Right lobe of liver (tissue), 6 donors: ENCODE measurements at regions not wholly inside any gene's neighbourhood (a gene's known extent, or its start where the extent isn't known, plus 50 kb on each side); places are given as distances from the start of the nearest gene placed in this dataset.
A peak's percentile ranks its signal among the peaks of the same experiment; 100 is the strongest.

ENCODE experiments used
- ATAC-seq, 4 donors: fragments of 200-7000 bp; cut with Tn5 transposase; one replicate each; pipeline ENCODE4 v1.9.1; 2020; ENCODE audit warnings: mild to moderate bottlenecking in 4 of 4, moderate library complexity in 4 of 4
- DNase-seq, 3 donors: peaks; one replicate each; pipeline ENCODE4 v3.0.0-alpha.2; 2020
- H3K27ac ChIP-seq, 3 donors: fragments of 200-600 bp; one replicate each; pipeline ENCODE4 v1.8.0; 2022
- H3K27me3 ChIP-seq, 2 donors: fragments of 200-600 bp; one replicate each; pipeline ENCODE4 v1.8.0; 2022
- H3K36me3 ChIP-seq, 4 donors: fragments of 200-600 bp; sonication (generic) in 1 of 4; one replicate each; pipeline versions ENCODE4 v1.5.1 to v1.8.0; 2017 to 2022; ENCODE audit warnings: control low read depth in 1 of 4
- H3K4me1 ChIP-seq, 4 donors: fragments of 200-600 bp; sonication (generic) in 1 of 4; one replicate each; pipeline versions ENCODE4 v1.5.1 to v1.8.0; 2017 to 2022; ENCODE audit warnings: control low read depth in 1 of 4
- H3K4me3 ChIP-seq, 3 donors: fragments of 200-600 bp; one replicate each; pipeline ENCODE4 v1.8.0; 2022
- H3K9me3 ChIP-seq, 4 donors: fragments of 200-600 bp; sonication (generic) in 1 of 4; one replicate each; pipeline versions ENCODE4 v1.5.1 to v1.8.0; 2017 to 2022; ENCODE audit warnings: control low read depth in 1 of 4
- CTCF ChIP-seq, 4 donors: fragments of 200-600 bp in 3 of 4; fragments of 450-650 bp in 1 of 4; IDR thresholded peaks; one replicate each; pipeline versions ENCODE4 v1.5.1 to v1.8.0; 2016 to 2022; ENCODE audit warnings: antibody characterized with exemption in 4 of 4, mild to moderate bottlenecking in 2 of 4
- POLR2A ChIP-seq: fragments of 450-650 bp; IDR thresholded peaks from one replicate; pipeline ENCODE4 v1.6.1; 2017; ENCODE audit warnings: antibody characterized with exemption, mild to moderate bottlenecking
- WGBS: methylation state at CpG from one replicate; pipeline ENCODE4 v1.1.6; 2018; ENCODE audit warnings: low coverage, low lambda C conversion rate; ENCODE audit not compliant: insufficient coverage; ENCODE audit errors: missing lambda C conversion rate; 5-methylcytosine and 5-hydroxymethylcytosine counted together
- intact Hi-C, 2 donors: fragments of 100-400 bp; cut with DNase I; formaldehyde crosslinking; loops; one replicate each; pipeline versions ENCODE4 v1.11.2 to v1.14.1; 2022
- donor health status: DM: no; HTN: yes; CAD: no.
- donor health status: DM: no; HTN: no; CAD: no.
- donor health status: DM: no; HTN: no; CAD: no.
- donor health status: DM: no; HTN: yes; CAD: no.
- donor health status: DM: no; HTN: yes; CAD: no.

- Histone ChIP-seq H3K36me3 (no peaks in the 10 kb centered on the region), H3K4me3 (no peak overlapping the region), H3K4me1 (no peaks in the 10 kb centered on the region), H3K27ac (no peak overlapping the region), H3K9me3 (no peaks in the 10 kb centered on the region), H3K27me3 (no peaks in the 10 kb centered on the region)
- intact Hi-C loops: no loop called here
- 36% methylated on average over 1 of the region's 1 CpG for WGBS
- no peak for ATAC-seq
- no peak for TF ChIP-seq CTCF (IDR thresholded peaks at IDR 0.05)
- no peak for TF ChIP-seq POLR2A
- no peak for DNase-seq
Measured at GRCh38 chr11:121733858-121734257, 281.1 kb upstream of the SORL1-AS1 start.

GRCh38 chr11:121727942-121728341, 275.2 kb upstream of the SORL1-AS1 start:
- no peak for TF ChIP-seq POLR2A
- TF ChIP-seq CTCF (IDR thresholded peaks at IDR 0.05): no peak
- intact Hi-C loops: no loop called here
- no peaks in the 10 kb centered on the region for H3K36me3 ChIP-seq
- WGBS: 47% methylated on average over 1 of the region's 1 CpG
- no peak overlapping the region for H3K4me3 ChIP-seq
- H3K27me3 ChIP-seq: no peaks in the 10 kb centered on the region
- DNase-seq (no peak), ATAC-seq (no peak)
- no peak overlapping the region for H3K27ac ChIP-seq
- H3K9me3 ChIP-seq: no peaks in the 10 kb centered on the region
- peaks cover 0 to under 1% (median 0%) of the 10 kb centered on the region in 4 donors for H3K4me1 ChIP-seq

GRCh38 chr11:121723246-121723741, 270.5 kb upstream of the SORL1-AS1 start:
- intact Hi-C loops: no loop called here
- TF ChIP-seq POLR2A: no peak
- TF ChIP-seq CTCF (IDR thresholded peaks at IDR 0.05): no peak
- Histone ChIP-seq H3K9me3 (no peaks in the 10 kb centered on the region), H3K27me3 (peaks cover 0 to 12% of the 10 kb centered on the region in 2 donors), H3K4me1 (peaks cover 0 to 9% (median 0%) of the 10 kb centered on the region in 4 donors), H3K27ac (no peak overlapping the region), H3K36me3 (no peaks in the 10 kb centered on the region), H3K4me3 (peak overlapping the region in 1 of 3 donors; percentile 26)
- 27% methylated on average over 13 of the region's 16 CpGs for WGBS
- DNase-seq (no peak), ATAC-seq (no peak)

- peak; percentile 27 for TF ChIP-seq POLR2A
- no peak for TF ChIP-seq CTCF (IDR thresholded peaks at IDR 0.05)
- Histone ChIP-seq H3K27me3 (peaks cover 0 to 12% of the 10 kb centered on the region in 2 donors), H3K4me1 (peaks cover 0 to 9% (median 0%) of the 10 kb centered on the region in 4 donors), H3K36me3 (no peaks in the 10 kb centered on the region), H3K9me3 (no peaks in the 10 kb centered on the region), H3K27ac (no peak overlapping the region), H3K4me3 (peak overlapping the region; percentile 7 to 26 (median 11))
- intact Hi-C loops: no loop called here
- ATAC-seq: peak; percentile 78 to 92 (median 80)
- WGBS: 4% methylated on average over 29 of the region's 46 CpGs
- peak; percentile 55 to 67 (median 57) for DNase-seq
Measured at GRCh38 chr11:121722431-121723245, 269.9 kb upstream of the SORL1-AS1 start.
